GM23338 (cell line): ENCODE measurements at regions not wholly inside any gene's neighbourhood (a gene's known extent, or its start where the extent isn't known, plus 50 kb on each side); places are given as distances from the start of the nearest gene placed in this dataset.

Source experiments
- CREB1 ChIP-seq: fragments of 250-450 bp; sonication (Bioruptor Pico); IDR thresholded peaks from 2 replicates; pipeline ENCODE4 v1.5.0; 2020; ENCODE audit warnings: low read depth, mild to moderate bottlenecking, moderate library complexity
- CTCF ChIP-seq, 2 experiments: fragments of 200-600 bp in 1 of 2; sonication (generic) in 1 of 2; conservative IDR thresholded peaks; 2 replicates each; pipeline versions ENCODE4 v1.5.1 to v1.6.1; 2016 to 2017; ENCODE audit warnings: antibody characterized with exemption in 2 of 2, low read depth in 2 of 2, mild to moderate bottlenecking in 2 of 2, moderate library complexity in 1 of 2
- ETS1 ChIP-seq: IDR thresholded peaks from 2 replicates; pipeline ENCODE4 v1.6.1; 2016; ENCODE audit warnings: antibody characterized with exemption
- EZH2 ChIP-seq: fragments of 200-600 bp; sonication (generic); IDR thresholded peaks from one replicate; pipeline ENCODE4 v1.8.0; 2017; ENCODE audit warnings: antibody characterized with exemption, mild to moderate bottlenecking, low read depth; ENCODE audit not compliant: unreplicated experiment
- EZH2phosphoT487 ChIP-seq: fragments of 200-600 bp; sonication (generic); IDR thresholded peaks from one replicate; pipeline ENCODE4 v1.8.1; 2018; ENCODE audit warnings: antibody characterized with exemption; ENCODE audit not compliant: unreplicated experiment
- POLR2AphosphoS5 ChIP-seq: IDR thresholded peaks from 2 replicates; pipeline ENCODE4 v1.6.1; 2016; ENCODE audit warnings: antibody characterized with exemption, low read depth
- REST ChIP-seq: IDR thresholded peaks from one replicate; pipeline ENCODE4 v1.6.1; 2018; ENCODE audit warnings: antibody characterized with exemption; ENCODE audit not compliant: unreplicated experiment
- ZNF114 ChIP-seq: fragments of 250-450 bp; sonication (Bioruptor Pico); IDR thresholded peaks from 2 replicates; pipeline ENCODE4 v1.5.0; 2020; ENCODE audit warnings: mild to moderate bottlenecking, moderate library complexity

- TF ChIP-seq ZNF114 (no peak), EZH2 (no peak), CTCF (conservative IDR thresholded peaks at IDR 0.05; ENCODE audit: low read depth in 2 of 2) (no peak), CREB1 (no peak), REST (no peak), POLR2AphosphoS5 (no peak), EZH2phosphoT487 (no peak), ETS1 (no peak)
These were observed 94.8 kb upstream of the TMPRSS15 start for GRCh38 chr21:18498431-18498830.
